H9 (cell line): ENCODE measurements at regions not wholly inside any gene's neighbourhood (a gene's known extent, or its start where the extent isn't known, plus 50 kb on each side); places are given as distances from the start of the nearest gene placed in this dataset.

Experiments
- DNase-seq: peaks from one replicate; pipeline ENCODE4 v3.0.0-alpha.2; 2017
- H2AFZ ChIP-seq: one replicate; pipeline ENCODE4 v1.6.1; 2013; ENCODE audit warnings: mild to moderate bottlenecking, low read length, control low read depth, moderate library complexity
- H2AK5ac ChIP-seq: 2 replicates; pipeline ENCODE4 v1.6.1; 2013; ENCODE audit warnings: low read length, control low read depth, mixed read lengths; ENCODE audit not compliant: insufficient read length
- H2BK120ac ChIP-seq: one replicate; pipeline ENCODE4 v1.6.1; 2013; ENCODE audit warnings: low read depth, mild to moderate bottlenecking, low read length, control low read depth, inconsistent platforms; ENCODE audit not compliant: poor library complexity, severe bottlenecking
- H2BK12ac ChIP-seq: 2 replicates; pipeline ENCODE4 v1.6.1; 2013; ENCODE audit warnings: low read length, control low read depth, mixed read lengths, low read depth; ENCODE audit not compliant: insufficient read length
- H2BK15ac ChIP-seq: 2 replicates; pipeline ENCODE4 v1.6.1; 2013; ENCODE audit warnings: low read depth, low read length, control low read depth
- H2BK20ac ChIP-seq: one replicate; pipeline ENCODE4 v1.6.1; 2013; ENCODE audit warnings: low read depth, mild to moderate bottlenecking, low read length, control low read depth, inconsistent platforms; ENCODE audit not compliant: poor library complexity, severe bottlenecking
- H2BK5ac ChIP-seq: 2 replicates; pipeline ENCODE4 v1.6.1; 2013; ENCODE audit warnings: low read length, control low read depth, mixed read lengths; ENCODE audit not compliant: insufficient read length
- H3K14ac ChIP-seq: 2 replicates; pipeline ENCODE4 v1.6.1; 2013; ENCODE audit warnings: low read length, control low read depth; ENCODE audit not compliant: insufficient read depth
- H3K18ac ChIP-seq: 2 replicates; pipeline ENCODE4 v1.6.1; 2013; ENCODE audit warnings: low read depth, mild to moderate bottlenecking, mixed read lengths, low read length, control low read depth; ENCODE audit not compliant: insufficient read length
- H3K23ac ChIP-seq: 2 replicates; pipeline ENCODE4 v1.6.1; 2013; ENCODE audit warnings: low read length, control low read depth, mixed read lengths, low read depth; ENCODE audit not compliant: insufficient read length
- H3K23me2 ChIP-seq: 2 replicates; pipeline ENCODE4 v1.6.1; 2013; ENCODE audit warnings: low read depth, mild to moderate bottlenecking, mixed read lengths, low read length, control low read depth; ENCODE audit not compliant: insufficient read length, poor library complexity, severe bottlenecking
- H3K27ac ChIP-seq: 2 replicates; pipeline ENCODE4 v1.5.1; 2013; ENCODE audit warnings: low read length, control low read depth, mixed read lengths, low read depth; ENCODE audit not compliant: insufficient read length
- H3K27me3 ChIP-seq: 2 replicates; pipeline ENCODE4 v1.6.1; 2013; ENCODE audit warnings: low read length, control low read depth, inconsistent platforms; ENCODE audit not compliant: insufficient read depth
- H3K4ac ChIP-seq: 2 replicates; pipeline ENCODE4 v1.6.1; 2013; ENCODE audit warnings: low read depth, mild to moderate bottlenecking, control low read depth, inconsistent platforms, low read length, moderate library complexity
- H3K4me1 ChIP-seq: 2 replicates; pipeline ENCODE4 v1.6.1; 2013; ENCODE audit warnings: low read length, control low read depth, inconsistent platforms; ENCODE audit not compliant: insufficient read depth
- H3K4me2 ChIP-seq: 2 replicates; pipeline ENCODE4 v1.6.1; 2013; ENCODE audit warnings: low read length, control low read depth, mixed read lengths; ENCODE audit not compliant: insufficient read length, insufficient read depth
- H3K56ac ChIP-seq: 2 replicates; pipeline ENCODE4 v1.6.1; 2013; ENCODE audit warnings: low read depth, mild to moderate bottlenecking, mixed read lengths, low read length, control low read depth; ENCODE audit not compliant: insufficient read length
- H3K79me1 ChIP-seq: 2 replicates; pipeline ENCODE4 v1.6.1; 2013; ENCODE audit warnings: low read depth, mild to moderate bottlenecking, moderate library complexity, low read length, control low read depth, inconsistent platforms; ENCODE audit not compliant: insufficient read depth, poor library complexity, severe bottlenecking
- H3K79me2 ChIP-seq: 2 replicates; pipeline ENCODE4 v1.6.1; 2013; ENCODE audit warnings: low read length, control low read depth, inconsistent platforms; ENCODE audit not compliant: insufficient read depth
- H3K9ac ChIP-seq: 2 replicates; pipeline ENCODE4 v1.6.1; 2013; ENCODE audit warnings: low read length, control low read depth, mixed read lengths; ENCODE audit not compliant: insufficient read length; ENCODE audit errors: extremely low read depth
- H3K9me3 ChIP-seq: one replicate; pipeline ENCODE4 v1.6.1; 2013; ENCODE audit warnings: low read depth, low read length, inconsistent platforms; ENCODE audit not compliant: control insufficient read depth
- H3T11ph ChIP-seq: one replicate; pipeline ENCODE4 v1.6.1; 2013; ENCODE audit warnings: mild to moderate bottlenecking, low read length, control low read depth, inconsistent platforms
- H4K20me1 ChIP-seq: one replicate; pipeline ENCODE4 v1.6.1; 2013; ENCODE audit not compliant: control insufficient read depth, insufficient read length, insufficient read depth
- H4K5ac ChIP-seq: 2 replicates; pipeline ENCODE4 v1.6.1; 2013; ENCODE audit warnings: low read depth, mild to moderate bottlenecking, mixed read lengths, low read length, control low read depth; ENCODE audit not compliant: insufficient read length
- H4K8ac ChIP-seq: replicated peaks from 2 replicates; pipeline ENCODE4 v1.6.1; 2013; ENCODE audit warnings: low read length, control low read depth, mixed read lengths, low read depth; ENCODE audit not compliant: insufficient read length
- H4K91ac ChIP-seq: 2 replicates; pipeline ENCODE4 v1.6.1; 2013; ENCODE audit warnings: low read depth, mild to moderate bottlenecking, moderate library complexity, mixed read lengths, low read length, control low read depth; ENCODE audit not compliant: insufficient read length
- H3K27ac Mint-ChIP-seq, 3 experiments: 2 replicates in 2 of 3; 3 replicates in 1 of 3; pipeline ENCODE4 v1.8.0; 2020 to 2021; ENCODE audit warnings: mixed read lengths in 3 of 3, mild to moderate bottlenecking in 1 of 3, moderate library complexity in 1 of 3
- H3K27me3 Mint-ChIP-seq: 2 replicates; pipeline ENCODE4 v1.8.0; 2021; ENCODE audit warnings: low read depth, mild to moderate bottlenecking, moderate library complexity, mixed read lengths
- H3K36me3 Mint-ChIP-seq, 3 experiments: 2 replicates in 2 of 3; 3 replicates in 1 of 3; pipeline ENCODE4 v1.8.0; 2020 to 2021; ENCODE audit warnings: low read depth in 3 of 3, mixed read lengths in 3 of 3; ENCODE audit not compliant: insufficient read depth in 1 of 3
- H3K4me1 Mint-ChIP-seq, 2 experiments: 2 replicates each; pipeline ENCODE4 v1.8.0; 2020; ENCODE audit warnings: mixed read lengths in 2 of 2
- H3K4me3 Mint-ChIP-seq, 2 experiments: 2 replicates in 1 of 2; 3 replicates in 1 of 2; pipeline ENCODE4 v1.8.0; 2020 to 2021; ENCODE audit warnings: mild to moderate bottlenecking in 2 of 2, mixed read lengths in 2 of 2, moderate library complexity in 1 of 2
- H3K9me3 Mint-ChIP-seq, 2 experiments: 2 replicates in 1 of 2; 3 replicates in 1 of 2; pipeline ENCODE4 v1.8.0; 2020; ENCODE audit warnings: mild to moderate bottlenecking in 2 of 2, mixed read lengths in 2 of 2, moderate library complexity in 1 of 2
- CTCF ChIP-seq: fragments of 200-600 bp; sonication (generic); conservative IDR thresholded peaks from 3 replicates; pipeline ENCODE4 v1.8.0; 2021; ENCODE audit warnings: antibody characterized with exemption, mild to moderate bottlenecking
- WGBS: extraction: QIAGEN DNeasy Blood & Tissue Kit; methylation state at CpG from one replicate; pipeline ENCODE4 v1.1.7; 2013; ENCODE audit warnings: missing lambda C conversion rate, low lambda C conversion rate, mixed read lengths; ENCODE audit not compliant: insufficient read length; ENCODE audit errors: extremely low coverage; 5-methylcytosine and 5-hydroxymethylcytosine counted together

GRCh38 chr18:41719808-41720207 is 235.2 kb upstream of the PIK3C3 start:
- Histone ChIP-seq H3K56ac (no peak overlapping the region), H3K79me2 (no peaks in the 10 kb centered on the region), H3K14ac (no peak overlapping the region), H2AFZ (no peak overlapping the region), H3K9me3 (no peaks in the 10 kb centered on the region), H2BK120ac (no peak overlapping the region), H3K79me1 (no peaks in the 10 kb centered on the region), H3K4ac (no peak overlapping the region), H2BK20ac (no peak overlapping the region), H4K91ac (no peak overlapping the region), H2BK12ac (no peak overlapping the region), H3K4me1 (peaks cover 4% of the 10 kb centered on the region; the same call in 1 of the 2 replicates), H3K27me3 (no peaks in the 10 kb centered on the region), H4K5ac (no peak overlapping the region), H2BK5ac (no peak overlapping the region), H3K23ac (no peak overlapping the region), H2BK15ac (no peak overlapping the region), H3K18ac (no peak overlapping the region), H4K20me1 (no peaks in the 10 kb centered on the region), H2AK5ac (no peak overlapping the region), H3K23me2 (no peaks in the 10 kb centered on the region), H3T11ph (no peak overlapping the region), H4K8ac (no peak overlapping the region), H3K9ac (no peak overlapping the region), H3K4me2 (no peak overlapping the region), H3K27ac (no peak overlapping the region)
- no peak for TF ChIP-seq CTCF
- DNase-seq = no peak
- no peak overlapping the region for H3K4me3 Mint-ChIP-seq
- peaks cover 3 to 4% of the 10 kb centered on the region in 2 experiments for H3K4me1 Mint-ChIP-seq
- H3K36me3 Mint-ChIP-seq = no peaks in the 10 kb centered on the region
- no peaks in the 10 kb centered on the region for H3K9me3 Mint-ChIP-seq
- H3K27ac Mint-ChIP-seq = no peak overlapping the region; a peak in 1 of 7 replicates
- no peaks in the 10 kb centered on the region for H3K27me3 Mint-ChIP-seq
- whole genome bisulfite sequencing = no CpG with 5 or more reads among the region's 3 CpGs
